HL-60 (cell line): ENCODE measurements at regions not wholly inside any gene's neighbourhood (a gene's known extent, or its start where the extent isn't known, plus 50 kb on each side); places are given as distances from the start of the nearest gene placed in this dataset.

Source experiments
- DNase-seq, 2 experiments: peaks; one replicate each; pipeline ENCODE4 v3.0.0-alpha.2; 2010 to 2020; ENCODE audit warnings: low read depth in 1 of 2, low spot score in 1 of 2
- H3K27ac ChIP-seq: fragments of 250-450 bp; sonication (Bioruptor Pico); replicated peaks from 2 replicates; pipeline ENCODE4 v1.5.1; 2020; ENCODE audit warnings: mild to moderate bottlenecking, moderate library complexity
- H3K27me3 ChIP-seq: fragments of 250-450 bp; sonication (Bioruptor Pico); 2 replicates; pipeline ENCODE4 v1.5.1; 2021; ENCODE audit warnings: mild to moderate bottlenecking, moderate library complexity; ENCODE audit not compliant: insufficient read depth, poor library complexity, severe bottlenecking
- H3K4me3 ChIP-seq: replicated peaks from 2 replicates; pipeline ENCODE4 v1.5.1; 2011; ENCODE audit warnings: mild to moderate bottlenecking, control low read depth, low read length; ENCODE audit not compliant: insufficient read depth
- GABPA ChIP-seq: IDR thresholded peaks from 2 replicates; pipeline ENCODE4 v1.6.1; 2012; ENCODE audit warnings: low read depth
- POLR2AphosphoS5 ChIP-seq: IDR thresholded peaks from 2 replicates; pipeline ENCODE4 v1.6.1; 2012; ENCODE audit warnings: low read depth
- SPI1 ChIP-seq: IDR thresholded peaks from 2 replicates; pipeline ENCODE4 v1.6.1; 2012; ENCODE audit warnings: low read depth, mild to moderate bottlenecking, borderline replicate concordance
- TF ChIP-seq, protein P1 (sequence below): IDR thresholded peaks from one replicate; pipeline ENCODE4 v1.5.1; 2011; ENCODE audit warnings: low read length, control low read depth, inconsistent platforms; ENCODE audit not compliant: insufficient read depth
- TF ChIP-seq, protein P2 (sequence below): IDR thresholded peaks from 2 replicates; pipeline ENCODE4 v1.6.1; 2012; ENCODE audit warnings: low read depth; ENCODE audit not compliant: insufficient replicate concordance

DNA sequence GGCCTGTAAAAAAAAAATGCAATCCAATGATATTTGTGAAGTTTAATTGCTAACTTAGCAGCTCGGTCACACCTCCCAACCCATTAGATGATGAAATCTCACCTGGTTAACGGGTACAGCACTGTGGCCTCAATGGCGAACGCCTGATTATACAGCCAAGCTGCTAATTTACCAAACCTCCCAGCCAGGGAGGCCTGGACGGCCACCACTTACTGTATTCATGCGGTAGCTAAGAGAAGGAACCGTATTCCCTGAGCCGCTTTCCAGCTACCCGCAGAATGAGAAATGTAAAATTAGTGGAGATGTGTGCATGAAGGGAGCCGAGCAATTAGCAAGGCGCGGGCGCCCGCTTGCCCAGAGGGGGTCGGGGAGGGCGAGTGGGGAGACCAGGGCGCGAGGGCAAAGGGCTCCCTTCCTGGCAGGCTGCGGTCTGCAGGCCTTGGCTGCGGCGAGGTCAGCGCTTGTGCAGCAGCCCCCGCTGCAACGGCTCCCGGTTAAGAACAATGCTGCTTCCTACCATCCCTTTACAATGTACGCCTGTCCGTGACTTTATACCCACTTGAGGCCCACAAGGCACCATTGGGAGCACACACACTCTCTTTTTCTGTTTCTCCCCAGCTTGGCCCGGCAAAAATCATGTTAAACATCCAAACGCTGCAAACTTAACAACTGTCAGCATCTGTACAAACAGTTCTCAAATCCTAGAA, 70.4 kb upstream of the TBCA start:
- Histone ChIP-seq H3K27ac (no peak overlapping the region), H3K4me3 (no peak overlapping the region), H3K27me3 (no peaks in the 10 kb centered on the region)
- no peak for TF ChIP-seq POLR2AphosphoS5
- TF ChIP-seq, protein P1, sequence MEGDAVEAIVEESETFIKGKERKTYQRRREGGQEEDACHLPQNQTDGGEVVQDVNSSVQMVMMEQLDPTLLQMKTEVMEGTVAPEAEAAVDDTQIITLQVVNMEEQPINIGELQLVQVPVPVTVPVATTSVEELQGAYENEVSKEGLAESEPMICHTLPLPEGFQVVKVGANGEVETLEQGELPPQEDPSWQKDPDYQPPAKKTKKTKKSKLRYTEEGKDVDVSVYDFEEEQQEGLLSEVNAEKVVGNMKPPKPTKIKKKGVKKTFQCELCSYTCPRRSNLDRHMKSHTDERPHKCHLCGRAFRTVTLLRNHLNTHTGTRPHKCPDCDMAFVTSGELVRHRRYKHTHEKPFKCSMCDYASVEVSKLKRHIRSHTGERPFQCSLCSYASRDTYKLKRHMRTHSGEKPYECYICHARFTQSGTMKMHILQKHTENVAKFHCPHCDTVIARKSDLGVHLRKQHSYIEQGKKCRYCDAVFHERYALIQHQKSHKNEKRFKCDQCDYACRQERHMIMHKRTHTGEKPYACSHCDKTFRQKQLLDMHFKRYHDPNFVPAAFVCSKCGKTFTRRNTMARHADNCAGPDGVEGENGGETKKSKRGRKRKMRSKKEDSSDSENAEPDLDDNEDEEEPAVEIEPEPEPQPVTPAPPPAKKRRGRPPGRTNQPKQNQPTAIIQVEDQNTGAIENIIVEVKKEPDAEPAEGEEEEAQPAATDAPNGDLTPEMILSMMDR: no peak
- TF ChIP-seq SPI1: no peak
- TF ChIP-seq GABPA: no peak
- TF ChIP-seq, protein P2, sequence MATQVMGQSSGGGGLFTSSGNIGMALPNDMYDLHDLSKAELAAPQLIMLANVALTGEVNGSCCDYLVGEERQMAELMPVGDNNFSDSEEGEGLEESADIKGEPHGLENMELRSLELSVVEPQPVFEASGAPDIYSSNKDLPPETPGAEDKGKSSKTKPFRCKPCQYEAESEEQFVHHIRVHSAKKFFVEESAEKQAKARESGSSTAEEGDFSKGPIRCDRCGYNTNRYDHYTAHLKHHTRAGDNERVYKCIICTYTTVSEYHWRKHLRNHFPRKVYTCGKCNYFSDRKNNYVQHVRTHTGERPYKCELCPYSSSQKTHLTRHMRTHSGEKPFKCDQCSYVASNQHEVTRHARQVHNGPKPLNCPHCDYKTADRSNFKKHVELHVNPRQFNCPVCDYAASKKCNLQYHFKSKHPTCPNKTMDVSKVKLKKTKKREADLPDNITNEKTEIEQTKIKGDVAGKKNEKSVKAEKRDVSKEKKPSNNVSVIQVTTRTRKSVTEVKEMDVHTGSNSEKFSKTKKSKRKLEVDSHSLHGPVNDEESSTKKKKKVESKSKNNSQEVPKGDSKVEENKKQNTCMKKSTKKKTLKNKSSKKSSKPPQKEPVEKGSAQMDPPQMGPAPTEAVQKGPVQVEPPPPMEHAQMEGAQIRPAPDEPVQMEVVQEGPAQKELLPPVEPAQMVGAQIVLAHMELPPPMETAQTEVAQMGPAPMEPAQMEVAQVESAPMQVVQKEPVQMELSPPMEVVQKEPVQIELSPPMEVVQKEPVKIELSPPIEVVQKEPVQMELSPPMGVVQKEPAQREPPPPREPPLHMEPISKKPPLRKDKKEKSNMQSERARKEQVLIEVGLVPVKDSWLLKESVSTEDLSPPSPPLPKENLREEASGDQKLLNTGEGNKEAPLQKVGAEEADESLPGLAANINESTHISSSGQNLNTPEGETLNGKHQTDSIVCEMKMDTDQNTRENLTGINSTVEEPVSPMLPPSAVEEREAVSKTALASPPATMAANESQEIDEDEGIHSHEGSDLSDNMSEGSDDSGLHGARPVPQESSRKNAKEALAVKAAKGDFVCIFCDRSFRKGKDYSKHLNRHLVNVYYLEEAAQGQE: no peak
- no peak for DNase-seq

DNA sequence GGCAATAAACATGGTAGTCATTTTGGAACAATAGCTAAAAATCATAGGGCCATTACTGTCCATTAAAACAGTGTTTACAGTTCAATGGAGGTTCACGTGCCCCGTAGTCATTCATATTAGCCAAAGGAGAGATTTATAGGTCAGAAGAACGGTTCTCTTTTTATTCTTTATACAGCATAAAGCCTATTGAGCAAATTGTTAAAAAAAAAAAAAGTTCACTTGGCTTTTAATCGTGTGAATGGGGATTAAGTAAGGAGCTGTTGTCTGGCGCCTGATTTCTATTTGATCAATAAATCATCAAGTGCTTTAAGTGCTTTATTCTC, 69.1 kb upstream of the TBCA start:
- H3K27me3 ChIP-seq: no peaks in the 10 kb centered on the region
- no peak overlapping the region for H3K27ac ChIP-seq
- TF ChIP-seq, protein P1: no peak
- TF ChIP-seq SPI1 (no peak), POLR2AphosphoS5 (no peak), GABPA (no peak)
- TF ChIP-seq, protein P2: no peak
- H3K4me3 ChIP-seq: no peak overlapping the region
- no peak for DNase-seq

DNA sequence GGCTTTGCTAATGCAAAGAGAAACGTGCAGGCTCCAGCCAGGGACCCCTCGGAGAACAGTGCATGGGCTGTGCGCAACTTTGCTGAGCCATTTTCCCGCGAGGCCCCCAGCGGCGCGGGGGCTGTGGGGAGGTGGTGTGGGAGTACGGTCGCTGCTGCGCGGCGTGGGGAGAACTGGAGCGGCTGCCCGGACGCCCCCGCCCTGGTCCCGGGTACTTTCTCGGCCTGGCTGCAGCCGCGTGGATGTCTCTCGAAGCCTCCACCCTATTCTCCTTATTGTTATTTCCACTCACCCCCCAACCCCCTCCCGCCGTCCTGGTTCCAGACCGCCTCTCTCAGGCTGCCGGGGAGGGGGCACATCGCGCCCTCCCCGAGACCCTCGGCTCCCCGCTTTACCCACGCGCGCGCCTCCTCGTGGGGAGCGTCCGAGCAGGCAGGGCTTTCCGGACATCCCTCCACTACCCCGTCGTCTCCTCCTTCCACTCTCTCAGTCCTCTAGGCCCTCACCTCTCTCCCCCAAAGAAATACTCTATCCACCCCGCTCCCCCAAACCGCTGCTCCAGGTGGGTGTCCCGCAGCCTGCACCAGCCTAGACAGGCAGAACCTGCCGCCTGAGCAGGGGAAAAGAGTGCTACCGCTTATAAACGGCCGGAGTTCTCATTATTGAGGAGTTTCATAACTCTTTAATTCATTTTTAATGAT, 68.6 kb upstream of the TBCA start:
- Histone ChIP-seq H3K4me3 (no peak overlapping the region; the same call in 1 of the 2 replicates), H3K27ac (no peak overlapping the region), H3K27me3 (no peaks in the 10 kb centered on the region)
- TF ChIP-seq GABPA: no peak
- TF ChIP-seq SPI1: no peak
- TF ChIP-seq, protein P2: no peak
- no peak for TF ChIP-seq POLR2AphosphoS5
- DNase-seq: no peak
